ENCODE measurements at regions not wholly inside any gene's neighbourhood (a gene's known extent, or its start where the extent isn't known, plus 50 kb on each side); places are given as distances from the start of the nearest gene placed in this dataset.

- DNase-seq, result no peak
Measured at GRCh38 chr11:45471266-45471665, 185.1 kb upstream of the SYT13 start.

GRCh38 chr11:45470794-45471167, 184.6 kb upstream of the SYT13 start:
- DNase-seq, result no peak

GRCh38 chr11:45470151-45470793, 184.1 kb upstream of the SYT13 start:
- no peak for DNase-seq

GRCh38 chr11:45468267-45468856, 182.2 kb upstream of the SYT13 start:
- DNase-seq, result no peak

GRCh38 chr11:45463541-45463940, 177.4 kb upstream of the SYT13 start:
- DNase-seq, result no peak

GRCh38 chr11:45461514-45461913, 175.4 kb upstream of the SYT13 start:
- no peak for DNase-seq

GRCh38 chr11:45459491-45459890, 173.3 kb upstream of the SYT13 start:
- DNase-seq, result no peak

GRCh38 chr11:45458269-45458668, 172.1 kb upstream of the SYT13 start:
- no peak for DNase-seq

GRCh38 chr11:45457649-45458048, 171.5 kb upstream of the SYT13 start:
- no peak for DNase-seq

- no peak for DNase-seq
Measured at GRCh38 chr11:45456686-45457085, 170.5 kb upstream of the SYT13 start.

GRCh38 chr11:45455536-45455935, 169.4 kb upstream of the SYT13 start:
- DNase-seq, result no peak

- no peak for DNase-seq
Measured at GRCh38 chr11:45454917-45455401, 168.8 kb upstream of the SYT13 start.

- DNase-seq, result no peak
Measured at GRCh38 chr11:45453721-45454120, 167.6 kb upstream of the SYT13 start.

- no peak for DNase-seq
Measured at GRCh38 chr11:45451766-45452440, 165.8 kb upstream of the SYT13 start.

- DNase-seq, result no peak
Measured at GRCh38 chr11:45450189-45450588, 164.0 kb upstream of the SYT13 start.

- no peak for DNase-seq
Measured at GRCh38 chr11:45449036-45449601, 163.0 kb upstream of the SYT13 start.

- DNase-seq, result no peak
Measured at GRCh38 chr11:45448561-45448960, 162.4 kb upstream of the SYT13 start.

GRCh38 chr11:45446998-45447397, 160.9 kb upstream of the SYT13 start:
- DNase-seq, result no peak

GRCh38 chr11:45446434-45446833, 160.3 kb upstream of the SYT13 start:
- DNase-seq, result no peak

GRCh38 chr11:45444796-45445195, 158.7 kb upstream of the SYT13 start:
- DNase-seq, result no peak

- DNase-seq, result no peak
Measured at GRCh38 chr11:45440111-45440510, 154.0 kb upstream of the SYT13 start.

- no peak for DNase-seq
Measured at GRCh38 chr11:45436966-45437365, 150.8 kb upstream of the SYT13 start.

GRCh38 chr11:45436118-45436517, 150.0 kb upstream of the SYT13 start:
- no peak for DNase-seq

GRCh38 chr11:45435706-45436105, 149.6 kb upstream of the SYT13 start:
- DNase-seq, result no peak

All from activated T-cell treated with anti-CD3 and anti-CD28 coated beads, Interleukin-2, amount 50 U/mL, for 1 hour (primary cell).